K562 (cell line): ENCODE measurements at regions not wholly inside any gene's neighbourhood (a gene's known extent, or its start where the extent isn't known, plus 50 kb on each side); places are given as distances from the start of the nearest gene placed in this dataset.

Experiments used
- BCOR ChIP-seq: fragments of 450-650 bp; IDR thresholded peaks from 2 replicates; pipeline ENCODE4 v1.6.1; 2016
- CHD2 ChIP-seq: IDR thresholded peaks from 2 replicates; pipeline ENCODE4 v1.6.1; 2011; ENCODE audit warnings: low read depth, low read length
- DEAF1 ChIP-seq: fragments of 450-650 bp; formaldehyde crosslinking; IDR thresholded peaks from 2 replicates; pipeline ENCODE4 v1.4.0; 2020; ENCODE audit warnings: mild to moderate bottlenecking, moderate library complexity
- E2F5 ChIP-seq: sonication (generic); formaldehyde crosslinking; IDR thresholded peaks from 2 replicates; pipeline ENCODE4 v1.8.0; 2022; ENCODE audit warnings: mild to moderate bottlenecking, missing genetic modification reagents
- ETV6 ChIP-seq, 3 experiments: fragments of 150-350 bp in 1 of 3; sonication (generic) in 1 of 3; formaldehyde crosslinking in 1 of 3; IDR thresholded peaks; 2 replicates each; pipeline versions ENCODE4 v1.6.1 to v1.8.0; 2014 to 2022; ENCODE audit warnings: borderline replicate concordance in 2 of 3, low read depth in 2 of 3, antibody characterized with exemption in 1 of 3, low read length in 1 of 3, mild to moderate bottlenecking in 1 of 3, missing genetic modification reagents in 1 of 3
- JUN ChIP-seq, 2 experiments: sonication (generic) in 1 of 2; formaldehyde crosslinking in 1 of 2; IDR thresholded peaks; 2 replicates each; pipeline versions ENCODE4 v1.6.1 to v1.8.0; 2012 to 2022; ENCODE audit warnings: borderline replicate concordance in 2 of 2, mild to moderate bottlenecking in 2 of 2, improper control_type of control experiment in 1 of 2, low read depth in 1 of 2, low read length in 1 of 2, missing genetic modification reagents in 1 of 2
- MLX ChIP-seq, 2 experiments: fragments of 450-650 bp in 1 of 2; sonication (generic) in 1 of 2; formaldehyde crosslinking; conservative IDR thresholded peaks; 2 replicates each; pipeline versions ENCODE4 v1.4.0 to v1.8.1; 2020 to 2022; ENCODE audit warnings: mild to moderate bottlenecking in 1 of 2, missing genetic modification reagents in 1 of 2
- SIX5 ChIP-seq, 2 experiments: IDR thresholded peaks; 2 replicates each; pipeline ENCODE4 v1.6.1; 2011; ENCODE audit warnings: low read length in 2 of 2, borderline replicate concordance in 1 of 2, low read depth in 1 of 2, mild to moderate bottlenecking in 1 of 2, moderate library complexity in 1 of 2; ENCODE audit not compliant: insufficient read depth in 1 of 2
- TAF1 ChIP-seq: IDR thresholded peaks from 2 replicates; pipeline ENCODE4 v1.6.1; 2011; ENCODE audit warnings: mild to moderate bottlenecking, low read length, moderate library complexity; ENCODE audit not compliant: insufficient read depth, control insufficient read depth, severe bottlenecking; ENCODE audit errors: extremely low read depth
- XRCC5 ChIP-seq: fragments of 200-400 bp; formaldehyde crosslinking; IDR thresholded peaks from 2 replicates; pipeline ENCODE4 v1.6.1; 2017; ENCODE audit warnings: low read depth, mild to moderate bottlenecking, low read length
- ZNF316 ChIP-seq: fragments of 450-650 bp; IDR thresholded peaks from 2 replicates; pipeline ENCODE4 v1.6.1; 2016
- TF ChIP-seq, protein P1 (sequence below), 2 experiments: fragments of 450-650 bp; IDR thresholded peaks; 2 replicates each; pipeline ENCODE4 v1.6.1; 2016; ENCODE audit warnings: mild to moderate bottlenecking in 2 of 2, borderline replicate concordance in 1 of 2, low read depth in 1 of 2, moderate library complexity in 1 of 2

DNA sequence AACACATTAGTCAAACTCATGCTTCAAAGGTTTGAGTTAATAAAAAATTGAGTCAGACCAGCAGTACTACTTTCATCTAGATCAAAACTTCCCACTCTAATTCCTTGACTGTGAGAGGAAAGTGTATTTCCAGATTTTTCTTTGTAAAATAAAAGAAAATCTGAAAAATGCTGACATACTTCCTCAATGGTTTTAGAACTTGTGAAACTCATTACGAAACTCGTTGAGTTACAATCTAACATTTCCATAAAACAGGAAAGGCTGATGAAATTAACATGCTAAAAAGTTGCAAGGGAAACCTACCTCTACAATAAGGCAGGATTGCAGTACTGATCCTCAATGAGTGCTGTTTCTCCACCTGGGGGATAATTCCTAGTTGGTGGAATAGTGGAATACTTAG is 217.8 kb upstream of the HCCS start (continued):
- TF ChIP-seq, protein P1, sequence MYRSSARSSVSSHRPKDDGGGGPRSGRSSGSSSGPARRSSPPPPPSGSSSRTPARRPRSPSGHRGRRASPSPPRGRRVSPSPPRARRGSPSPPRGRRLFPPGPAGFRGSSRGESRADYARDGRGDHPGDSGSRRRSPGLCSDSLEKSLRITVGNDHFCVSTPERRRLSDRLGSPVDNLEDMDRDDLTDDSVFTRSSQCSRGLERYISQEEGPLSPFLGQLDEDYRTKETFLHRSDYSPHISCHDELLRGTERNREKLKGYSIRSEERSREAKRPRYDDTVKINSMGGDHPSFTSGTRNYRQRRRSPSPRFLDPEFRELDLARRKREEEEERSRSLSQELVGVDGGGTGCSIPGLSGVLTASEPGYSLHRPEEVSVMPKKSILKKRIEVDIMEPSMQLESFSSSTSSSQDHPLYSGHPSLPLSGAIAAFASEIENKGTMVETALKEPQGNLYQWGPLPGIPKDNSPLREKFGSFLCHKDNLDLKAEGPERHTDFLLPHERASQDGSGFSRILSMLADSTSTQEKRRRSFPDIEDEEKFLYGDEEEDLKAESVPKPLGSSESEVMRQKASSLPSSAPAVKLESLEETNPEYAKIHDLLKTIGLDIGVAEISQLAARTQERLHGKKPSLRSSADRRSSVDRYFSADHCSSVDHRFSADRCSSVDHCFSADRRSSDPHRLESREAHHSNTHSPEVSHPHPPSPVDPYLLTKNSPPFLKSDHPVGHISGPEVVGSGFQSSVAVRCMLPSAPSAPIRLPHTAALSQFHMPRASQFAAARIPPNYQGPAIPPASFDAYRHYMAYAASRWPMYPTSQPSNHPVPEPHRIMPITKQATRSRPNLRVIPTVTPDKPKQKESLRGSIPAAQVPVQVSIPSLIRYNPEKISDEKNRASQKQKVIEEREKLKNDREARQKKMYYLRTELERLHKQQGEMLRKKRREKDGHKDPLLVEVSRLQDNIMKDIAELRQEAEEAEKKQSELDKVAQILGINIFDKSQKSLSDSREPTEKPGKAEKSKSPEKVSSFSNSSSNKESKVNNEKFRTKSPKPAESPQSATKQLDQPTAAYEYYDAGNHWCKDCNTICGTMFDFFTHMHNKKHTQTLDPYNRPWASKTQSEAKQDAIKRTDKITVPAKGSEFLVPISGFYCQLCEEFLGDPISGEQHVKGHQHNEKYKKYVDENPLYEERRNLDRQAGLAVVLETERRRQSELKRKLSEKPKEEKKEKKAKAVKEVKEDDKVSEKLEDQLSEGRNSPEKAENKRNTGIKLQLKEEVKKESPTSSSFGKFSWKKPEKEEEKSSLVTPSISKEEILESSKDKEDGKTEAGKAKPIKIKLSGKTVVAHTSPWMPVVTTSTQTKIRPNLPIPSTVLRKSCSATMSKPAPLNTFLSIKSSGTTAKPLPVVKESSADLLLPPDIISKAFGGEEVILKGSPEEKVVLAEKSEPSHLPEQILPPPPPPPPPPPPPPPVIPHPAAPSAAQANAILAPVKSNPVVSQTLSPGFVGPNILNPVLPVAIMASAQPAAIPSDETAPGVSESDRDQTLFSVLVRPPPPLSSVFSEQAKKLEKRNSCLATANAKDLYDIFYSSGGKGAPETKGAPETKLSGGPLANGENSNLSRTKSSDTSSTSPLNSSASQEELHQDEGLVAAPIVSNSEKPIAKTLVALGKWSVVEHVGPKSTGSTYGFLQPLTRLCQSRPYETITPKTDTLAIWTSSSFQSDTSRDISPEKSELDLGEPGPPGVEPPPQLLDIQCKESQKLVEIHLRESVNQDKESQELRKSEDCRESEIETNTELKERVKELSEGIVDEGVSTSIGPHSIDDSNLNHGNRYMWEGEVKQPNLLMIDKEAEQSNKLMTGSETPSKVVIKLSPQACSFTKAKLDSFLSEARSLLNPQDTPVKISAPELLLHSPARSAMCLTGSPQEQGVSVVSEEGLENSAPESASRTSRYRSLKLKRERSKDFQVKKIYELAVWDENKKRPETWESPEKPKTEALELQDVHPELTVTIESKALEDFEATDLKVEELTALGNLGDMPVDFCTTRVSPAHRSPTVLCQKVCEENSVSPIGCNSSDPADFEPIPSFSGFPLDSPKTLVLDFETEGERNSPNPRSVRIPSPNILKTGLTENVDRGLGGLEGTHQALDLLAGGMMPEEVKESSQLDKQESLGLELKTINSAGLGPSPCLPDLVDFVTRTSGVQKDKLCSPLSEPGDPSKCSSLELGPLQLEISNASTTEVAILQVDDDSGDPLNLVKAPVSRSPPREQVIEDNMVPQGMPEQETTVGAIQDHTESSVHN (IDR thresholded peaks at IDR 0.05; ENCODE audit: borderline replicate concordance in 1 of 2, low read depth in 1 of 2), result no peak
- TF ChIP-seq BCOR (no peak), ZNF316 (no peak), JUN (IDR thresholded peaks at IDR 0.05; ENCODE audit: borderline replicate concordance, low read depth, low read length) (no peak), JUN (CRISPR knock-in tag; IDR thresholded peaks at IDR 0.05; ENCODE audit: borderline replicate concordance) (no peak), E2F5 (CRISPR knock-in tag) (no peak), CHD2 (no peak), SIX5 (IDR thresholded peaks at IDR 0.05; ENCODE audit: borderline replicate concordance in 1 of 2, insufficient read depth in 1 of 2, low read depth in 1 of 2, low read length in 2 of 2) (no peak), TAF1 (no peak), MLX (CRISPR knock-in tag; conservative IDR thresholded peaks at IDR 0.05) (no peak), DEAF1 (CRISPR knock-in tag) (no peak), ETV6 (IDR thresholded peaks at IDR 0.05; ENCODE audit: borderline replicate concordance in 1 of 2, low read depth in 2 of 2, low read length in 1 of 2) (no peak), ETV6 (CRISPR knock-in tag; IDR thresholded peaks at IDR 0.05; ENCODE audit: borderline replicate concordance) (no peak), XRCC5 (no peak)
